Kidney epithelial cell (primary cell): ENCODE measurements at regions not wholly inside any gene's neighbourhood (a gene's known extent, or its start where the extent isn't known, plus 50 kb on each side); places are given as distances from the start of the nearest gene placed in this dataset.

ENCODE experiments used
- DNase-seq: peaks from one replicate; pipeline ENCODE4 v3.0.0-alpha.2; 2010; ENCODE audit warnings: low read depth
- H3K27me3 ChIP-seq: 2 replicates; pipeline ENCODE4 v1.6.0; 2011; ENCODE audit warnings: low read length; ENCODE audit not compliant: control insufficient read depth, insufficient read depth
- H3K36me3 ChIP-seq: 2 replicates; pipeline ENCODE4 v1.5.1; 2011; ENCODE audit warnings: low read length; ENCODE audit not compliant: control insufficient read depth, insufficient read depth
- H3K4me3 ChIP-seq: 2 replicates; pipeline ENCODE4 v1.5.1; 2011; ENCODE audit warnings: low read depth, mild to moderate bottlenecking, control low read depth, low read length
- TF ChIP-seq, protein P1 (sequence below): IDR thresholded peaks from 2 replicates; pipeline ENCODE4 v1.5.1; 2011; ENCODE audit warnings: mild to moderate bottlenecking, moderate library complexity, low read length, control low read depth, inconsistent platforms; ENCODE audit not compliant: insufficient read depth, poor library complexity, severe bottlenecking

- Histone ChIP-seq H3K27me3 (no peaks in the 10 kb centered on the region), H3K4me3 (no peak overlapping the region), H3K36me3 (no peaks in the 10 kb centered on the region)
- TF ChIP-seq, protein P1, sequence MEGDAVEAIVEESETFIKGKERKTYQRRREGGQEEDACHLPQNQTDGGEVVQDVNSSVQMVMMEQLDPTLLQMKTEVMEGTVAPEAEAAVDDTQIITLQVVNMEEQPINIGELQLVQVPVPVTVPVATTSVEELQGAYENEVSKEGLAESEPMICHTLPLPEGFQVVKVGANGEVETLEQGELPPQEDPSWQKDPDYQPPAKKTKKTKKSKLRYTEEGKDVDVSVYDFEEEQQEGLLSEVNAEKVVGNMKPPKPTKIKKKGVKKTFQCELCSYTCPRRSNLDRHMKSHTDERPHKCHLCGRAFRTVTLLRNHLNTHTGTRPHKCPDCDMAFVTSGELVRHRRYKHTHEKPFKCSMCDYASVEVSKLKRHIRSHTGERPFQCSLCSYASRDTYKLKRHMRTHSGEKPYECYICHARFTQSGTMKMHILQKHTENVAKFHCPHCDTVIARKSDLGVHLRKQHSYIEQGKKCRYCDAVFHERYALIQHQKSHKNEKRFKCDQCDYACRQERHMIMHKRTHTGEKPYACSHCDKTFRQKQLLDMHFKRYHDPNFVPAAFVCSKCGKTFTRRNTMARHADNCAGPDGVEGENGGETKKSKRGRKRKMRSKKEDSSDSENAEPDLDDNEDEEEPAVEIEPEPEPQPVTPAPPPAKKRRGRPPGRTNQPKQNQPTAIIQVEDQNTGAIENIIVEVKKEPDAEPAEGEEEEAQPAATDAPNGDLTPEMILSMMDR: no peak
- no peak for DNase-seq
Measured at GRCh38 chr13:107239213-107239612, 671.3 kb upstream of the ARGLU1 start.

DNA sequence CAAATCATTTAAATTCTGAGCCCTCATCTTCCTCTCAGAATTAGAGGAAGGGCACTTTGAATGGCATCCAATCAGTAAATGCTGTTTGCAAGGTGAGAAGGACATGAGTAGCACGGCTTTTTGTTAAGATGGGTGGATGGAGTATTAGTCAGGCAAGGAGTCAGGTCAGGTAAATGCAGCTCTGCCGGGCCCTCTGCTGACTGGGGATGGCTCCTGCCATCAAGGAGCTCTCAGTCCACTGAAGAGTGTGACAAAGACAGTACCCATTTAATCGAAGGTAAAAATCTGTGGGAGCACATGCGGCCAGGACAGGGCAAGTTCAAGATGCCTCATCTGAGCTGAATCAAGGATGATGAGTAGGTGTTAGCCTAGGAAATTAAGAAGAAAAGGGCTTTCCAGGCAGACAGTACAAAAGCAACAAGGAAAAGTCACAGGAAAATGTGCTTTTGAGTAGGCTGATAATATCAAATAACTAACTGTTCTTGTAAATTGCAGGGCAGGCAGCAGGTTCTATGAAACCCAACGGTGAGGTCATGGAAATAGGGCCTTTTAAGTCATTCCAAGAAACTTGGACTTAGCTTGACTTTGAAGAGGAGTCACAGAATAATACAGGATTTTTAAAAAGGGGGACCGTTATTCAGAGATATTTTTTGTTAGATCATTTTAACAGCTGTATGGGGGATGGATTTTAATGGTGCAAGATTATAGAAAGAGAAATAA, 670.5 kb upstream of the ARGLU1 start:
- no peak for DNase-seq
- TF ChIP-seq, protein P1: no peak
- no peak overlapping the region for H3K4me3 ChIP-seq
- H3K36me3 ChIP-seq: no peaks in the 10 kb centered on the region
- H3K27me3 ChIP-seq: no peaks in the 10 kb centered on the region

DNA sequence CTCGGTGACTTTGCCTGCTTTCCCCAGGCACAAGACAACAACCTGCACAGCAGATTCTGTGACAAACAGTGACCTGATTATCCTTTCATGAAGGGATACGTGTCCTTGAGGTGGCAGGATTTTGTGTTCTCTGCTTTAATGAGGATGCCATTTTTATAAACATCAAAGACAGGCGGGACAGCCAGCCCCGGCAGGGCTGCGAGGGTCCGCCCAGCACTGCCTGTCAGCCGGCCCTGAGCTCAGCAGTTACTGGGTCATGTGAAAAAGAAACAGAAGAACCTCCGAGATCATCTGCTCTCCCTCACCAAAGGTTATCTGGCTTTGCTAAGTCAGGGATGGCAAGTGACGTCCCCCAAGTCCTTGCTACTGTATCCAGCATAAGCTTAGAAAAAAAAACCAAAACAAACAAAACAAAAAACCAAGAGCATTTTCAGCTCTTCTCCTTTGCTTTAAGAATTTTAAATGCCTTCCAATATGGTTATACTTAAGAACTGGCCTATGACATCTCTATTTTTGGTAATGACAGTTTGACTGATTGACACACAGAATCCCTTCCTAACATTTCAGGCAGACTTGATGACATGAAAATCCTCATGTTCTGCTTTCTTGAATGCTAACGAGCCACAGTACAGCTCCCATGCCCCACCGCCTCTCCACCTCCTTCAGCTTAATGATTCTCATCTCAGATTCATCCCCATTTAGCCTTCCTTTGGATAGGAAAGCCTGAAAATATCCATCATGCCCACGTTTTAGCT, 666.6 kb upstream of the ARGLU1 start:
- DNase-seq: no peak

DNA sequence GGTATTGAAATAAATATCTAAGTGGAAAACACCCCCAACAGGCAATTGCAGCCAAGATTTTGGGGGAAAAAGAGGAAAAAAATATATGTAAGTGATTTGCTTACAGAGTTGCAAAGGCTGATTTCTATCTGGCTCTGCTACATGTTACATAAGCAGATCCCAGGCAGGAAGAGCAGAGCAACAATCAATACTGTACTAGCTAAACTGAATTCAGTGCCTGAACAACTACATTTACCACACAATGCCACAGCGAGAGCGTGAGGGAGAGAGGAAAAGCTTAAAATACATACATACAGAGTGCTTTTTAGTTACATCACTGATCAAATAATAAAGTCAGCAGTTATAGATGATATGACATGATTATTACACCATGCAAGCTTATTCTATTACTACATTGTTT, 665.6 kb upstream of the ARGLU1 start:
- Histone ChIP-seq H3K27me3 (no peaks in the 10 kb centered on the region), H3K4me3 (no peak overlapping the region), H3K36me3 (no peaks in the 10 kb centered on the region)
- DNase-seq: no peak
- TF ChIP-seq, protein P1: no peak

More for the DNA sequence above, 666.6 kb upstream of the ARGLU1 start:
- TF ChIP-seq, protein P1: no peak
- Histone ChIP-seq H3K36me3 (no peaks in the 10 kb centered on the region), H3K4me3 (no peak overlapping the region), H3K27me3 (no peaks in the 10 kb centered on the region)

DNA sequence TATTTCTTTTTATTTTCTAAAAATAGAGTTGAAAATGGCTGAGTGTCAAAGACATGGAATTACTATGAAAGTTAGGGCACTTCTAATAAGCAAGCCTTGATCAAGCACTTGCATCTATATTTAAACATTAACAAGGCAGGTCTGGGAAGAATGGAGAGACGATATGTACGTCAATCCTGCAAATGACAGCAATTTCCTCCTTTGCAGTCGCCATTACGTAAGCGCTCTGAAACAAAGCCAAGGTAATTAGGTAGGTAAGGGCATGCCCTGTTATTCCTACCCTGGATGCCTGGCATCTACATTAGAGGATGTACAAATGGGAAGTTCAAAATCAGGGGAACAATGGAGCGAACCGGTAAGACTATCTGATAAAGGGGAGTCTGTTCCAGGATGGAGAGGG, 664.0 kb upstream of the ARGLU1 start:
- Histone ChIP-seq H3K27me3 (no peaks in the 10 kb centered on the region), H3K4me3 (no peak overlapping the region), H3K36me3 (no peaks in the 10 kb centered on the region)
- DNase-seq: no peak
- TF ChIP-seq, protein P1: no peak
